SK-N-SH treated with all-trans-retinoic acid at 6 μM for 48 hours (cell line): ENCODE measurements at regions not wholly inside any gene's neighbourhood (a gene's known extent, or its start where the extent isn't known, plus 50 kb on each side); places are given as distances from the start of the nearest gene placed in this dataset.

ENCODE experiments used
- ATAC-seq: fragments of 200-7000 bp; cut with Tn5 transposase; 3 replicates; pipeline ENCODE4 v1.9.1; 2020; ENCODE audit warnings: mild to moderate bottlenecking, moderate library complexity
- ARNTL ChIP-seq: fragments of 450-650 bp; formaldehyde crosslinking; IDR thresholded peaks from 2 replicates; pipeline ENCODE4 v1.5.0; 2020; ENCODE audit warnings: low read depth, mild to moderate bottlenecking, moderate library complexity, borderline replicate concordance
- BACH2 ChIP-seq: fragments of 250-450 bp; sonication (Bioruptor Pico); IDR thresholded peaks from 2 replicates; pipeline ENCODE4 v1.9.0; 2021; ENCODE audit warnings: mild to moderate bottlenecking, borderline replicate concordance
- CREB5 ChIP-seq: fragments of 250-450 bp; sonication (Bioruptor Pico); IDR thresholded peaks from 2 replicates; pipeline ENCODE4 v1.5.1; 2020; ENCODE audit warnings: low read depth, mild to moderate bottlenecking, moderate library complexity
- CSDC2 ChIP-seq: fragments of 250-450 bp; sonication (Bioruptor Pico); IDR thresholded peaks from 2 replicates; pipeline ENCODE4 v1.5.0; 2020; ENCODE audit warnings: mild to moderate bottlenecking, moderate library complexity
- CSRNP3 ChIP-seq: fragments of 250-450 bp; sonication (Bioruptor Pico); IDR thresholded peaks from 2 replicates; pipeline ENCODE4 v1.5.1; 2021; ENCODE audit warnings: mild to moderate bottlenecking, moderate library complexity
- ESRRG ChIP-seq: fragments of 250-450 bp; sonication (Bioruptor Pico); IDR thresholded peaks from 2 replicates; pipeline ENCODE4 v1.6.1; 2021; ENCODE audit warnings: mild to moderate bottlenecking
- GLIS3 ChIP-seq: fragments of 250-450 bp; sonication (Bioruptor Pico); IDR thresholded peaks from 2 replicates; pipeline ENCODE4 v1.5.0; 2020; ENCODE audit warnings: mild to moderate bottlenecking, moderate library complexity
- OSR1 ChIP-seq: fragments of 250-450 bp; sonication (Bioruptor Pico); IDR thresholded peaks from 2 replicates; pipeline ENCODE4 v1.8.0; 2022; ENCODE audit warnings: moderate library complexity, mild to moderate bottlenecking, inconsistent platforms
- PATZ1 ChIP-seq: fragments of 250-450 bp; sonication (Bioruptor Pico); IDR thresholded peaks from 2 replicates; pipeline ENCODE4 v1.8.0; 2020; ENCODE audit warnings: mild to moderate bottlenecking, moderate library complexity, borderline replicate concordance
- POU6F1 ChIP-seq: fragments of 250-450 bp; sonication (Bioruptor Pico); IDR thresholded peaks from 2 replicates; pipeline ENCODE4 v1.8.0; 2021; ENCODE audit warnings: low read depth, mild to moderate bottlenecking, moderate library complexity, borderline replicate concordance
- PPARA ChIP-seq: fragments of 250-450 bp; sonication (Bioruptor Pico); IDR thresholded peaks from 2 replicates; pipeline ENCODE4 v1.5.0; 2020; ENCODE audit warnings: mild to moderate bottlenecking, borderline replicate concordance
- RARB ChIP-seq: fragments of 250-450 bp; sonication (Bioruptor Pico); IDR thresholded peaks from 2 replicates; pipeline ENCODE4 v1.8.0; 2021; ENCODE audit warnings: mild to moderate bottlenecking, moderate library complexity
- SNAI2 ChIP-seq: fragments of 250-450 bp; sonication (Bioruptor Pico); IDR thresholded peaks from 2 replicates; pipeline ENCODE4 v1.5.0; 2020; ENCODE audit warnings: mild to moderate bottlenecking, moderate library complexity
- TCF4 ChIP-seq: fragments of 250-450 bp; sonication (Bioruptor Pico); IDR thresholded peaks from 2 replicates; pipeline ENCODE4 v1.8.0; 2021; ENCODE audit warnings: mild to moderate bottlenecking, moderate library complexity, borderline replicate concordance
- TOX ChIP-seq: fragments of 250-450 bp; sonication (Bioruptor Pico); IDR thresholded peaks from 2 replicates; pipeline ENCODE4 v1.8.0; 2021; ENCODE audit warnings: mild to moderate bottlenecking, moderate library complexity, borderline replicate concordance
- ZC3H10 ChIP-seq: fragments of 250-450 bp; sonication (Bioruptor Pico); IDR thresholded peaks from 2 replicates; pipeline ENCODE4 v1.5.1; 2021; ENCODE audit warnings: mild to moderate bottlenecking, moderate library complexity
- ZFP3 ChIP-seq: fragments of 250-450 bp; sonication (Bioruptor Pico); IDR thresholded peaks from 2 replicates; pipeline ENCODE4 v1.5.0; 2020; ENCODE audit warnings: mild to moderate bottlenecking, moderate library complexity
- ZFP30 ChIP-seq: fragments of 450-650 bp; formaldehyde crosslinking; IDR thresholded peaks from 2 replicates; pipeline ENCODE4 v1.5.0; 2022; ENCODE audit warnings: mild to moderate bottlenecking, moderate library complexity
- ZNF565 ChIP-seq: fragments of 450-650 bp; formaldehyde crosslinking; conservative IDR thresholded peaks from 2 replicates; pipeline ENCODE4 v1.5.0; 2020; ENCODE audit warnings: low read depth, mild to moderate bottlenecking, moderate library complexity
- ZNF70 ChIP-seq: fragments of 450-650 bp; formaldehyde crosslinking; IDR thresholded peaks from 2 replicates; pipeline ENCODE4 v1.5.0; 2020; ENCODE audit warnings: mild to moderate bottlenecking, moderate library complexity
- ZNF8 ChIP-seq: fragments of 450-650 bp; formaldehyde crosslinking; IDR thresholded peaks from 2 replicates; pipeline ENCODE4 v1.5.0; 2020; ENCODE audit warnings: mild to moderate bottlenecking, moderate library complexity

GRCh38 chr18:68596016-68596415, 118.9 kb downstream of the TMX3 start (continued):
- no peak for TF ChIP-seq POU6F1 (CRISPR knock-in tag)
- no peak for TF ChIP-seq CSDC2 (CRISPR knock-in tag)
- TF ChIP-seq ESRRG, result no peak
- no peak for TF ChIP-seq TOX

GRCh38 chr18:68588169-68588568, 126.7 kb downstream of the TMX3 start:
- ATAC-seq, result no peak
- no peak for TF ChIP-seq PPARA (CRISPR knock-in tag)
- TF ChIP-seq TCF4 (CRISPR knock-in tag), result no peak
- TF ChIP-seq RARB (CRISPR knock-in tag), result no peak
- TF ChIP-seq ZNF70 (CRISPR knock-in tag), result no peak
- TF ChIP-seq ARNTL (CRISPR knock-in tag), result no peak

- TF ChIP-seq ZFP3 (CRISPR knock-in tag) (no peak), TOX (no peak), ZNF8 (no peak), RARB (CRISPR knock-in tag) (no peak), CSRNP3 (CRISPR knock-in tag) (no peak), GLIS3 (CRISPR knock-in tag) (no peak), ARNTL (CRISPR knock-in tag) (no peak), ZNF565 (CRISPR knock-in tag) (no peak), ESRRG (no peak), OSR1 (CRISPR knock-in tag) (no peak), BACH2 (no peak), PATZ1 (CRISPR knock-in tag) (no peak), CSDC2 (CRISPR knock-in tag) (no peak), POU6F1 (CRISPR knock-in tag) (no peak), PPARA (CRISPR knock-in tag) (no peak), TCF4 (CRISPR knock-in tag) (no peak), ZFP30 (CRISPR knock-in tag) (no peak), ZC3H10 (no peak)
- no peak for ATAC-seq
Measured at GRCh38 chr18:68583685-68584084, 131.2 kb downstream of the TMX3 start.

GRCh38 chr18:68574311-68574710, 140.6 kb downstream of the TMX3 start:
- TF ChIP-seq CSDC2 (CRISPR knock-in tag), result no peak
- no peak for TF ChIP-seq ZNF565 (CRISPR knock-in tag)
- TF ChIP-seq ESRRG, result no peak
- no peak for TF ChIP-seq PATZ1 (CRISPR knock-in tag)
- no peak for TF ChIP-seq TOX
- TF ChIP-seq POU6F1 (CRISPR knock-in tag), result no peak
- no peak for TF ChIP-seq ZFP30 (CRISPR knock-in tag)
- TF ChIP-seq PPARA (CRISPR knock-in tag), result no peak
- no peak for TF ChIP-seq OSR1 (CRISPR knock-in tag)
- no peak for TF ChIP-seq CREB5 (CRISPR knock-in tag)
- TF ChIP-seq SNAI2, result no peak
- no peak for TF ChIP-seq ZC3H10
- TF ChIP-seq ZFP3 (CRISPR knock-in tag), result no peak
- ATAC-seq, result no peak
